Esophagus squamous epithelium (tissue), 5 donors: ENCODE measurements at regions not wholly inside any gene's neighbourhood (a gene's known extent, or its start where the extent isn't known, plus 50 kb on each side); places are given as distances from the start of the nearest gene placed in this dataset.
"Not testable (repeated sequence)": the region's sequence is repeated elsewhere in the genome, so short reads cannot be mapped to it uniquely, and the experiment has no call there.

Experiments used
- DNase-seq: peaks from one replicate; lab custom pipeline; 2025; lab: John Stamatoyannopoulos, UW
- H3K27ac ChIP-seq, 4 donors: fragments of 200-600 bp; sonication (generic); one replicate each; pipeline ENCODE4 v1.5.1; 2016 to 2019; ENCODE audit warnings: mild to moderate bottlenecking in 1 of 4
- H3K27me3 ChIP-seq, 4 donors: fragments of 200-600 bp; sonication (generic); 1 replicate in 3 of 4; 2 replicates in 1 of 4; pipeline versions ENCODE4 v1.5.1 to v1.6.0; 2017 to 2021; ENCODE audit warnings: antibody characterized with exemption in 1 of 4
- H3K36me3 ChIP-seq, 3 donors: fragments of 200-600 bp; sonication (generic); one replicate each; pipeline ENCODE4 v1.5.1; 2016 to 2019
- H3K4me1 ChIP-seq, 3 donors: fragments of 200-600 bp; sonication (generic); one replicate each; pipeline ENCODE4 v1.5.1; 2017 to 2019
- H3K4me3 ChIP-seq, 4 donors: fragments of 200-600 bp; sonication (generic); 1 replicate in 3 of 4; 2 replicates in 1 of 4; pipeline ENCODE4 v1.5.1; 2016 to 2019; ENCODE audit warnings: mild to moderate bottlenecking in 2 of 4, moderate library complexity in 1 of 4
- H3K9me3 ChIP-seq, 3 donors: fragments of 200-600 bp; sonication (generic); one replicate each; pipeline ENCODE4 v1.5.1; 2016 to 2019
- POLR2A ChIP-seq, 4 donors: fragments of 450-650 bp; IDR thresholded peaks; one replicate each; pipeline ENCODE4 v1.6.1; 2017; ENCODE audit warnings: antibody characterized with exemption in 4 of 4, mild to moderate bottlenecking in 4 of 4, moderate library complexity in 3 of 4
- WGBS, 2 donors: methylation state at CpG; one replicate each; pipeline ENCODE4 v1.1.5; 2018; 5-methylcytosine and 5-hydroxymethylcytosine counted together
- intact Hi-C: fragments of 100-400 bp; cut with DNase I; formaldehyde crosslinking; loops from one replicate; pipeline ENCODE4 v1.15.0; 2022
- TF ChIP-seq, protein P1 (sequence below), 6 experiments: fragments of 450-650 bp in 4 of 6; fragments of 200-600 bp in 2 of 6; sonication (generic) in 2 of 6; IDR thresholded peaks; one replicate each; pipeline ENCODE4 v1.5.1; 2016 to 2019; ENCODE audit warnings: antibody characterized with exemption in 6 of 6, mild to moderate bottlenecking in 4 of 6, moderate library complexity in 4 of 6
- donor health status: DM: yes; HTN: yes; CAD: no.

DNA sequence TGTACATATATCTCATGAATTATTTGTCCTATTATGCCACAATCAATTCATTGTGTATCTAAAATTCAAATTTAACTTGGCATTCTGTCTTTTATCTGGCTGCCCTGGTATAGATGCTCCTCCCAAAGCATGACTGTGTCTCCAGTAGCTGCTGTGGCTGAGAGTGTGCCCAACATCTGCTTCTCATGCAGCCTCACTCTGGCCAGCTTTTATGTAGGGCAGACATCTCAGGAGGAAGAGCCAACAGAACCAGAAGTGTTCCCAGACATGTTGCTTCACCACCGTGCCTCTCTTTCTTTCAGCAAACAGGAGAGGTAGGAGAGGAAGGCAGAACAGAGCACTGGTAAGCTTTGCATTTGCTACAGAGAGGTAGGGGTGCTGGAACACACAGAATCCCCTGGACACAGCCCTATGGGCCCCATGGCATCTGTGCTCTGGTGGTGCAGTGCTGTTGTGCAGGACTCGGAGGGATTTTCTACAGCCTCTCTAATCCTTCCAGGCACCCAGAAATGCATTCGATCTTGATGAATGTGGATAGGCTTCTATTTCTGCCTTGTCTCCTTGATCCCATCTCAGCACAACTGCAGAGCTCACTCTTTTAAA lies 637.1 kb downstream of the UTRN start:
- DNase-seq = no peak
- Histone ChIP-seq H3K27ac (no peak overlapping the region), H3K9me3 (no peaks in the 10 kb centered on the region), H3K4me3 (no peak overlapping the region), H3K27me3 (no peaks in the 10 kb centered on the region), H3K4me1 (peaks cover 0 to 7% (median 0%) of the 10 kb centered on the region in 3 donors), H3K36me3 (no peaks in the 10 kb centered on the region)
- WGBS, 2 donors = 60 to 63% methylated on average over 3 of the region's 3 CpGs
- intact Hi-C loops = no loop called here
- TF ChIP-seq, protein P1, sequence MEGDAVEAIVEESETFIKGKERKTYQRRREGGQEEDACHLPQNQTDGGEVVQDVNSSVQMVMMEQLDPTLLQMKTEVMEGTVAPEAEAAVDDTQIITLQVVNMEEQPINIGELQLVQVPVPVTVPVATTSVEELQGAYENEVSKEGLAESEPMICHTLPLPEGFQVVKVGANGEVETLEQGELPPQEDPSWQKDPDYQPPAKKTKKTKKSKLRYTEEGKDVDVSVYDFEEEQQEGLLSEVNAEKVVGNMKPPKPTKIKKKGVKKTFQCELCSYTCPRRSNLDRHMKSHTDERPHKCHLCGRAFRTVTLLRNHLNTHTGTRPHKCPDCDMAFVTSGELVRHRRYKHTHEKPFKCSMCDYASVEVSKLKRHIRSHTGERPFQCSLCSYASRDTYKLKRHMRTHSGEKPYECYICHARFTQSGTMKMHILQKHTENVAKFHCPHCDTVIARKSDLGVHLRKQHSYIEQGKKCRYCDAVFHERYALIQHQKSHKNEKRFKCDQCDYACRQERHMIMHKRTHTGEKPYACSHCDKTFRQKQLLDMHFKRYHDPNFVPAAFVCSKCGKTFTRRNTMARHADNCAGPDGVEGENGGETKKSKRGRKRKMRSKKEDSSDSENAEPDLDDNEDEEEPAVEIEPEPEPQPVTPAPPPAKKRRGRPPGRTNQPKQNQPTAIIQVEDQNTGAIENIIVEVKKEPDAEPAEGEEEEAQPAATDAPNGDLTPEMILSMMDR (IDR thresholded peaks at IDR 0.05) = no peak
- TF ChIP-seq POLR2A (IDR thresholded peaks at IDR 0.05) = no peak

DNA sequence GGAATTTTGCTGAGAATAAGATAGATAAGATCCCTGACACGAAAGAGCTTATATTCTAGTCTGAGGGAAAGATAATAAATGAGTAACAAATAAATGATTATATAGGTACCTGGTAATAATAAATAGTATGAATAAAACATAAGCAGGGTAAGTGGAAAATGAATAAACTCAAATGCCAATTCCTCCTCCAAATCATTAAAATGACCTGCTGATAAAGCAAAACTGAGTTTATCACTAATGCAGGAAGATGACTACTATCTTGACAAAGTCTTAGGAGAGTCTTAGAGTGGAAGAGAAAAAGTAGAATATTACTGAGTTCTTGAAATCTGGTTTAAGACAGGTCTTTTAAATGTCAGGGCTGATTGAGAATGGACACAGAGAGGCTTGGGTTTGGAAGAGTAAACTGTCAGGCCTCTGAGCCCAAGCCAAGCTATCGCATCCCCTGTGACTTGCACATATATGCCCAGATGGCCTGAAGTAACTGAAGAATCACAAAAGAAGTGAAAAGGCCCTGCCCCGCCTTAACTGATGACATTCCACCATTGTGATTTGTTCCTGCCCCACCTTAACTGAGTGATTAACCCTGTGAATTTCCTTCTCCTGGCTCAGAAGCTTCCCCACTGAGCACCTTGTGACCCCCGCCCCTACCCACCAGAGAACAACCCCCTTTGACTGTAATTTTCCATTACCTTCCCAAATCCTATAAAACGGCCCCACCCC lies 637.8 kb downstream of the UTRN start:
- H3K36me3 ChIP-seq, H3K9me3 ChIP-seq, H3K4me1 ChIP-seq, H3K27ac ChIP-seq, intact Hi-C loops, H3K27me3 ChIP-seq, DNase-seq, H3K4me3 ChIP-seq: not testable (repeated sequence)
- WGBS, 2 donors = 60 to 62% methylated on average over 5 of the region's 5 CpGs

DNA sequence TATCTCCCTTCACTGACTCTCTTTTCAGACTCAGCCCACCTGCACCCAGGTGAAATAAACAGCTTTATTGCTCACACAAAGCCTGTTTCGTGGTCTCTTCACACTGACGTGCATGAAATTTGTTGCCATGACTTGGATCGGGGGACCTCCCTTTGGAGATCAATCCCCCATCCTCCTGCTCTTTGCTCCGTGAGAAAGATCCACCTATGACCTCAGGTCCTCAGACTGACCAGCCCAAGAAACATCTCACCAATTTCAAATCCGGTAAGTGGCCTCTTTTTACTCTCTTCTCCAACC lies 638.3 kb downstream of the UTRN start:
- H3K4me1 ChIP-seq, intact Hi-C loops, H3K9me3 ChIP-seq, H3K27ac ChIP-seq, H3K4me3 ChIP-seq, DNase-seq, H3K27me3 ChIP-seq, H3K36me3 ChIP-seq: not testable (repeated sequence)
- WGBS, 2 donors = 72 to 81% methylated on average over 4 to 5 of the region's 5 CpGs

DNA sequence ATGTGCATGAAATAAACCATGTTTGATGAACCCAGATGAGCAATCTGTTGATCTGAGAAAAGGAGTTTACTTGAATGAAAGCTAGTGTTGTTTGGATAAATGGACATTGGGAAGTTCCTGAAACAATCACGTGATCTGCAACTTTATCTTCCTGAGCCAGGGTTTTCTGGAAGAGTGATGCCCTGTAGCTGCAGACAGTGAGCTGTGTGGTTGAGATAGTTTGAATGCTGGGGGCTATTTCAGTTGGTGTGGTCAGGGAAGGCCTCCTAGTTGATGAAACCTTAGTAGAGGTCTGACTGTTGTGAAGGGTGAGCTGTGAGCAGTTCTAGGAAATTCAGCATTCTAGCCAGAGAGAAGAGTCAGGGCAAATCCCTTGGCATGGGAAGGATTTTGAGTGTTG lies 643.7 kb downstream of the UTRN start:
- 70 to 93% methylated on average over 1 of the region's 1 CpG for WGBS, 2 donors

DNA sequence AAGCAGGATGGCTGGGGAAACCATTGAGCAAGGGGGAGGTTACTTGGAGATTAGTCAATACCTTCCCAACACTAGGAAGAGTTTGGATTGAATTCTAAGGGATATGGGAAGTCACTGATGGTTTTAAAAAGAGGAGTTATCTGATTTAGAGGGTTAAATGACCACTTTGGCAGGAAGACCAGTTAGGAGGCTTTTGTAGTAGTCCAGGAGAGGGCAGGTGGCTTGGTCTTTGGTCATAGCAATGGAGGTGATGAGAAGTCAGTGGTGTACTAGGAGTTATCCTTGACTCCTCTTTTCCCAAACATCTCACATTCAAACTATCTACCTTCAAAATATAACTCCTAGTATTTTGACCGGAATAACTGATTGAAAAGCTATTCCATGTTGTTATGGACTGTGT lies 644.1 kb downstream of the UTRN start:
- no peaks in the 10 kb centered on the region for H3K27me3 ChIP-seq
- 72 to 79% methylated on average over 1 of the region's 1 CpG for WGBS, 2 donors
- no peaks in the 10 kb centered on the region for H3K36me3 ChIP-seq

More for the DNA sequence above, 643.7 kb downstream of the UTRN start:
- Histone ChIP-seq H3K36me3 (no peaks in the 10 kb centered on the region), H3K9me3 (no peaks in the 10 kb centered on the region), H3K4me3 (no peak overlapping the region), H3K4me1 (peaks cover 0 to 4% (median 0%) of the 10 kb centered on the region in 3 donors), H3K27ac (no peak overlapping the region), H3K27me3 (no peaks in the 10 kb centered on the region)
- intact Hi-C loops = no loop called here
- TF ChIP-seq POLR2A (IDR thresholded peaks at IDR 0.05) = no peak
- TF ChIP-seq, protein P1 (IDR thresholded peaks at IDR 0.05) = no peak
- no peak for DNase-seq

More for the DNA sequence above, 644.1 kb downstream of the UTRN start:
- H3K27ac ChIP-seq = no peak overlapping the region
- no peak overlapping the region for H3K4me3 ChIP-seq
- H3K4me1 ChIP-seq = peaks cover 0 to 4% (median 0%) of the 10 kb centered on the region in 3 donors
- intact Hi-C loops = no loop called here
- no peaks in the 10 kb centered on the region for H3K9me3 ChIP-seq
- DNase-seq = no peak
- TF ChIP-seq, protein P1 (IDR thresholded peaks at IDR 0.05) = no peak
- TF ChIP-seq POLR2A (IDR thresholded peaks at IDR 0.05) = no peak
